ENCODE measurements at regions not wholly inside any gene's neighbourhood (a gene's known extent, or its start where the extent isn't known, plus 50 kb on each side); places are given as distances from the start of the nearest gene placed in this dataset.

DNA sequence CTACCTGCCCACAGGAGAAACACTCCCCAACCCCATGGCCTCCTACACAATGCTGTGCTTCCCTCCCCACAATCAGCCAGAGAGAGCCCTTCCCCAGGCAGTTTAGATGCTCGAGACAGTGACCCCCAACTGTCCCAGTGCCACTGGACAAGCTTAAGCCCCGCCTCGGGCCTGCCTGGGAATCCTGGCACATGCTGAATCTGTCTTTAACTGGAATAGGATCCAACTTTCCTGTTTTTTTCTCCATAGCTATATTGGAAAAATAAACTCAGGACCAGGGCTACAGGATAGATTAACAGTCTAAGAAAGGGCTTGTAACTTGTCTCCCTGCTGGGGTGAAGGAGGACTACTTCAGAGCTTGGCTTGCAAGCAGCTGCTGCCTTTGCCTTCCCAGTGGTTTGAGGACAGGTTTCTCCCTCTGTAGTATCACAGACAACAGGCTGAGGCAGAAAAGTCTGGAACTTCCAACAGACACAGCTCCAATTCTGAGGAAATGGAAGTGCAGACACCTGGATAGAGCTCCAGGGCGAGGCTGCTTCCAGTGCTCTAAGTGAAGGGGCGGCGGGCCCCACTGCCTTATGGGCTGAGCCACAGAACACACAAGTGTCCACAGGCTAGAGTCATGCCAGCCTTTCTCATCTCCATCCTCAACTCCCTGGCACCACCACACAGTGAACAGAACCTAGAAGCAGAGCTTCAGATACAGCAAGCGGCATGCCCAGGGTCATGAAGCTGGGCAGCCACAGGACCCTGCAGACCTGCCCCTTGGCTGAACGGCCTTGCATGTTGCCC is 228.3 kb downstream of the TUBA3C start:
- Histone ChIP-seq H3K9me3 (peaks cover 0 to 14% (median 0%) of the 10 kb centered on the region in 3 donors), H3K36me3 (no peaks in the 10 kb centered on the region), H3K27ac (no peak overlapping the region), H3K4me3 (no peak overlapping the region), H3K4me1 (no peaks in the 10 kb centered on the region), H3K27me3 (no peaks in the 10 kb centered on the region)
- 45 to 83% methylated on average over 2 to 5 of the region's 8 CpGs for WGBS, 2 donors (ENCODE audit: low coverage in 1 of 2)
- TF ChIP-seq POLR2AphosphoS5 (IDR thresholded peaks at IDR 0.05) (no peak), EP300 (IDR thresholded peaks at IDR 0.05) (no peak), POLR2A (IDR thresholded peaks at IDR 0.05) (no peak)
- TF ChIP-seq, protein P1, sequence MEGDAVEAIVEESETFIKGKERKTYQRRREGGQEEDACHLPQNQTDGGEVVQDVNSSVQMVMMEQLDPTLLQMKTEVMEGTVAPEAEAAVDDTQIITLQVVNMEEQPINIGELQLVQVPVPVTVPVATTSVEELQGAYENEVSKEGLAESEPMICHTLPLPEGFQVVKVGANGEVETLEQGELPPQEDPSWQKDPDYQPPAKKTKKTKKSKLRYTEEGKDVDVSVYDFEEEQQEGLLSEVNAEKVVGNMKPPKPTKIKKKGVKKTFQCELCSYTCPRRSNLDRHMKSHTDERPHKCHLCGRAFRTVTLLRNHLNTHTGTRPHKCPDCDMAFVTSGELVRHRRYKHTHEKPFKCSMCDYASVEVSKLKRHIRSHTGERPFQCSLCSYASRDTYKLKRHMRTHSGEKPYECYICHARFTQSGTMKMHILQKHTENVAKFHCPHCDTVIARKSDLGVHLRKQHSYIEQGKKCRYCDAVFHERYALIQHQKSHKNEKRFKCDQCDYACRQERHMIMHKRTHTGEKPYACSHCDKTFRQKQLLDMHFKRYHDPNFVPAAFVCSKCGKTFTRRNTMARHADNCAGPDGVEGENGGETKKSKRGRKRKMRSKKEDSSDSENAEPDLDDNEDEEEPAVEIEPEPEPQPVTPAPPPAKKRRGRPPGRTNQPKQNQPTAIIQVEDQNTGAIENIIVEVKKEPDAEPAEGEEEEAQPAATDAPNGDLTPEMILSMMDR (IDR thresholded peaks at IDR 0.05), result no peak
- no peak for ATAC-seq

DNA sequence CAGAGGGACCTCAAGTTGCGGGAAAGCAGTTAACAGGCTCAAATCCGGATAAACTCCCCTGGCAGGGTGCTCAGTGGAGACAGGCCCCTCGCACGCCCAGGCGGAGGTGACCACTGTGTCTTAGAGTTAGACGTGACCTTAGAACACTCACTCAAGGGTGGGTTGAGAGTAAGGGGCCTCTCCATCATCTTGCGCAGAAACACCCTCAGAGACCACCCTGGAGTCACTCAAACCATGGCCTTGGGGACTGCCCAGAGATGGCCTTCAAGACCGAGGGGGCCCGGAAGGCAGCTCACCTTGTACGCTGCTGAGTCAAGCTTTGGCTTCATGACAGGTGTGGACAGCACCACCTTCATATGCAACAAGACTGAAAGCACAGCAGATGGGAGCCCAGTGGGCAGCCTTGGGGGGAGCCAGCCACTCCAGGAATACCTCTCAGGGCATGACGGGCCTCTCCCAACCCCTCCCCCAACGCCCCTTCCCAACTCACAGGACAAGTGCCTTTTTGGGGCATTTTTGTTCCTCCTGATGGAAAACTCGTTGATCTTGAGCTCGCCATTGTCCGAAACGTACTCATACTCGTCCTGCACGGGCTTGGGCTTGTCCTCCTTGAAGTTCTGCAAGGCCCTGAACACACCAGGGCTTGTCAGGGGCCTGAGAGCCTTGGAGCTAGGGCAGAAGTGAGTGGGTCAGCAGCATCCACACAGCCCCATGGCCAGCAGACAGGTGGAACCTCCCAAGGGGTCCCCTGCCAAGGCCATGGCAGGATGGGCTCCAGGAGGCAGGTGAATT is 229.2 kb downstream of the TUBA3C start:
- Histone ChIP-seq H3K4me3 (no peak overlapping the region), H3K27ac (no peak overlapping the region), H3K4me1 (no peaks in the 10 kb centered on the region), H3K9me3 (peaks cover 0 to 5% (median 0%) of the 10 kb centered on the region in 3 donors), H3K36me3 (no peaks in the 10 kb centered on the region), H3K27me3 (no peaks in the 10 kb centered on the region)
- 83 to 94% methylated on average over 4 to 5 of the region's 18 CpGs for WGBS, 2 donors (ENCODE audit: low coverage in 1 of 2)
- no peak for TF ChIP-seq EP300 (IDR thresholded peaks at IDR 0.05)
- TF ChIP-seq POLR2A (IDR thresholded peaks at IDR 0.05), result no peak
- TF ChIP-seq, protein P1 (IDR thresholded peaks at IDR 0.05), result no peak
- no peak for TF ChIP-seq POLR2AphosphoS5 (IDR thresholded peaks at IDR 0.05)
- ATAC-seq, result no peak

DNA sequence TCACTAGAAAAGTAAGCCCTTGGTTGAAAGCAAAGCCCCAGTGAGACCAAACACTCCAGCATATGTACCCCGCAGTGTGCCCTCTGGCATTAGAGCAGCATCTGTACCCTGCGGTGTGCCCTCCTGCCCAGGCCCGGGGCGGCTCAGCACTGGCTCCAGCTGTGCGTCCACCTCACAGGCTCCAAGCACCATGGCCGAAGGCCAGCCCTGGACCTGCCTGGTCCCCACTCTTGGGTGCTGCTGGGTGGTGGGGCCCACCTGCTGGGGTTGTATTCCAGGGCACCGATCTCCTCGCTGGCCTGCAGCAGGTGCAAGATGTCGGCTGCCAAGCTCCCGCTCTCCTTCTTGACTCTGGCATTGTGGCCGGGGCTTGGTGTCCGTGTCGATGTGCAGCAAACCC is 230.2 kb downstream of the TUBA3C start:
- H3K4me3 ChIP-seq, result no peak overlapping the region
- H3K36me3 ChIP-seq, result no peaks in the 10 kb centered on the region
- no peaks in the 10 kb centered on the region for H3K9me3 ChIP-seq
- H3K4me1 ChIP-seq, result no peaks in the 10 kb centered on the region
- no peak for ATAC-seq
- TF ChIP-seq POLR2AphosphoS5 (IDR thresholded peaks at IDR 0.05), result no peak
- TF ChIP-seq POLR2A (IDR thresholded peaks at IDR 0.05), result no peak
- TF ChIP-seq, protein P1 (IDR thresholded peaks at IDR 0.05), result no peak
- TF ChIP-seq EP300 (IDR thresholded peaks at IDR 0.05), result no peak
- WGBS, 2 donors (ENCODE audit: low coverage in 1 of 2), result no CpG with 5 or more reads among the region's 13 CpGs
- H3K27me3 ChIP-seq, result no peaks in the 10 kb centered on the region
- H3K27ac ChIP-seq, result no peak overlapping the region

DNA sequence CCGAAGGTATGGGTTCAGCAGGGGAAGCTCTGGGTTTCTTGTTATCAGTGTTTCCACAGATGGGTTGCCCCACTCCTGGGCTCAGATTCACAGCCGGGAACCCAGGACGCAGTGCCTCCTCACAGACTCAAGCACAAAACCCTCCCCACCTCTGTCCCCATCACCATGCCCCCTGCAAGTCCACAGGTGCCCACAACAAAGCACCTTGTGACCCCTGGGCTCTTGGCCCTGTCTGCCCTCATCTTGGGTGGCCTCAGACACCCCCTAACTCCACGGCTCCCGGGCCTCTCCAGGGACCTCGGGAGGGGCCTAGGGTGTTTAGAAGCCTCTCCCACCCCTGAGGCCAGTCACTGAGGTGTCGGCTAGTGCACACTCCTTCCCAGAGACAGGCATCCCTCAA is 231.7 kb downstream of the TUBA3C start:
- H3K36me3 ChIP-seq, result no peaks in the 10 kb centered on the region
- no peak for ATAC-seq
- H3K27me3 ChIP-seq, result peaks cover 3% of the 10 kb centered on the region
- H3K27ac ChIP-seq, result no peak overlapping the region
- H3K9me3 ChIP-seq, result no peaks in the 10 kb centered on the region
- no peaks in the 10 kb centered on the region for H3K4me1 ChIP-seq
- WGBS, 2 donors (ENCODE audit: low coverage in 1 of 2), result no CpG with 5 or more reads among the region's 7 CpGs
- no peak for TF ChIP-seq EP300 (IDR thresholded peaks at IDR 0.05)
- TF ChIP-seq POLR2A (IDR thresholded peaks at IDR 0.05), result no peak
- TF ChIP-seq, protein P1 (IDR thresholded peaks at IDR 0.05), result no peak
- no peak for TF ChIP-seq POLR2AphosphoS5 (IDR thresholded peaks at IDR 0.05)
- no peak overlapping the region for H3K4me3 ChIP-seq

DNA sequence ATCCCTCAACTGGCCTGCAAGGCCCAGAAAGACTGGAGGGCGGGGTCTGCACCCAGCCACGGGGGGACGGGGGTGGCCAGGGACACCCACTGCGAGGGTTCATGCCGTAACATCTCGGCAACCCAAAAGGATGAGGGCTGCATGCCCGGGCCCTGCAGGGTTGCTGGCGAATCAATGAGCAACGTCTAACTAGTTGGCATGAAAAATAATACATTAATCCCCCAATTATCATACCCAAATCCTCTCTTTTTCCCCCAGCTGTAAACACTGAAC is 232.2 kb downstream of the TUBA3C start:
- TF ChIP-seq POLR2AphosphoS5 (IDR thresholded peaks at IDR 0.05), result no peak
- TF ChIP-seq, protein P1 (IDR thresholded peaks at IDR 0.05), result no peak
- TF ChIP-seq EP300 (IDR thresholded peaks at IDR 0.05), result no peak
- no peak for TF ChIP-seq POLR2A (IDR thresholded peaks at IDR 0.05)
- no peaks in the 10 kb centered on the region for H3K9me3 ChIP-seq
- 70 to 71% methylated on average over 2 to 7 of the region's 9 CpGs for WGBS, 2 donors (ENCODE audit: low coverage in 1 of 2)
- no peak for ATAC-seq
- H3K4me3 ChIP-seq, result no peak overlapping the region
- H3K36me3 ChIP-seq, result no peaks in the 10 kb centered on the region
- no peaks in the 10 kb centered on the region for H3K4me1 ChIP-seq
- H3K27ac ChIP-seq, result no peak overlapping the region
- peaks cover 9% of the 10 kb centered on the region for H3K27me3 ChIP-seq

Data from gastroesophageal sphincter (tissue), 4 donors.